Hepatocyte (in vitro differentiated cells): ENCODE measurements at regions not wholly inside any gene's neighbourhood (a gene's known extent, or its start where the extent isn't known, plus 50 kb on each side); places are given as distances from the start of the nearest gene placed in this dataset. TPM values are rescaled to one million over a fixed set of nuclear protein-coding genes. Genes with fewer than 3 reads are reported as not detected.

ENCODE experiments used
- DNase-seq: peaks from one replicate; pipeline ENCODE4 v3.0.0-alpha.2; 2016; ENCODE audit warnings: low spot score
- H2AFZ ChIP-seq: fragments of 200-600 bp; sonication (generic); 2 replicates; pipeline ENCODE4 v1.6.0; 2016; ENCODE audit warnings: antibody characterized with exemption, mild to moderate bottlenecking
- H3K27ac ChIP-seq: fragments of 200-600 bp; sonication (generic); 2 replicates; pipeline ENCODE4 v1.5.1; 2016; ENCODE audit warnings: mild to moderate bottlenecking
- H3K27me3 ChIP-seq: fragments of 200-600 bp; sonication (generic); 2 replicates; pipeline ENCODE4 v1.6.1; 2016
- H3K36me3 ChIP-seq: fragments of 200-600 bp; sonication (generic); replicated peaks from 2 replicates; pipeline ENCODE4 v1.5.1; 2016; ENCODE audit warnings: low read depth; ENCODE audit not compliant: insufficient read depth
- H3K4me1 ChIP-seq: fragments of 200-600 bp; sonication (generic); 2 replicates; pipeline ENCODE4 v1.5.1; 2016; ENCODE audit warnings: mild to moderate bottlenecking, moderate library complexity; ENCODE audit not compliant: insufficient read depth
- H3K4me2 ChIP-seq: fragments of 200-600 bp; sonication (generic); 2 replicates; pipeline ENCODE4 v1.6.0; 2016
- H3K4me3 ChIP-seq: fragments of 200-600 bp; sonication (generic); 2 replicates; pipeline ENCODE4 v1.5.1; 2016; ENCODE audit warnings: mild to moderate bottlenecking
- H3K79me2 ChIP-seq: fragments of 200-600 bp; sonication (generic); 2 replicates; pipeline ENCODE4 v1.6.0; 2017; ENCODE audit warnings: mild to moderate bottlenecking
- H3K9me2 ChIP-seq: fragments of 200-600 bp; sonication (generic); replicated peaks from 2 replicates; pipeline ENCODE4 v1.6.0; 2017; ENCODE audit warnings: mild to moderate bottlenecking; ENCODE audit not compliant: insufficient read depth
- H3K9me3 ChIP-seq: fragments of 200-600 bp; sonication (generic); 2 replicates; pipeline ENCODE4 v1.5.1; 2016; ENCODE audit warnings: low read depth, mild to moderate bottlenecking
- H4K20me1 ChIP-seq: fragments of 200-600 bp; sonication (generic); 2 replicates; pipeline ENCODE4 v1.6.0; 2016; ENCODE audit warnings: mild to moderate bottlenecking; ENCODE audit not compliant: insufficient read depth, poor library complexity, severe bottlenecking
- CTCF ChIP-seq: fragments of 200-600 bp; sonication (generic); IDR thresholded peaks from 2 replicates; pipeline ENCODE4 v1.5.1; 2016; ENCODE audit warnings: antibody characterized with exemption, mild to moderate bottlenecking; ENCODE audit not compliant: poor library complexity
- EZH2 ChIP-seq: fragments of 200-600 bp; sonication (generic); IDR thresholded peaks from 2 replicates; pipeline ENCODE4 v1.6.1; 2016; ENCODE audit warnings: antibody characterized with exemption, mild to moderate bottlenecking, borderline replicate concordance
- EZH2phosphoT487 ChIP-seq: fragments of 200-600 bp; sonication (generic); IDR thresholded peaks from one replicate; pipeline ENCODE4 v1.6.1; 2018; ENCODE audit warnings: antibody characterized with exemption, mild to moderate bottlenecking, low read depth, moderate library complexity; ENCODE audit not compliant: unreplicated experiment, severe bottlenecking
- WGBS: methylation state at CpG from one replicate; pipeline ENCODE4 v1.1.6; 2016; ENCODE audit warnings: low lambda C conversion rate; ENCODE audit errors: missing lambda C conversion rate; 5-methylcytosine and 5-hydroxymethylcytosine counted together
- small RNA-seq: library from RNA; depleted of rRNA; stranded (forward); fragments of <200 nt; gene quantifications from one replicate; pipeline ENCODE3, GENCODE V24; 2014

- Histone ChIP-seq H3K4me2 (no peak overlapping the region), H4K20me1 (no peaks in the 10 kb centered on the region)
These were observed 58.0 kb upstream of the KRAS start for GRCh38 chr12:25308756-25309155.

GRCh38 chr12:25307818-25308217, 57.1 kb upstream of the KRAS start:
- no peak for TF ChIP-seq CTCF
- TF ChIP-seq EZH2: no peak
- TF ChIP-seq EZH2phosphoT487: no peak
- Histone ChIP-seq H3K27me3 (no peaks in the 10 kb centered on the region), H3K4me1 (no peaks in the 10 kb centered on the region), H2AFZ (no peak overlapping the region), H3K27ac (no peak overlapping the region), H4K20me1 (no peaks in the 10 kb centered on the region), H3K9me2 (no peaks in the 10 kb centered on the region), H3K36me3 (no peaks in the 10 kb centered on the region), H3K9me3 (no peaks in the 10 kb centered on the region), H3K4me2 (no peak overlapping the region), H3K4me3 (no peak overlapping the region), H3K79me2 (no peaks in the 10 kb centered on the region)
- no peak for DNase-seq
- 74% methylated on average over 1 of the region's 1 CpG for WGBS

More at GRCh38 chr12:25308756-25309155, 58.0 kb upstream of the KRAS start:
- Histone ChIP-seq H3K27me3 (no peaks in the 10 kb centered on the region), H2AFZ (no peak overlapping the region), H3K79me2 (no peaks in the 10 kb centered on the region), H3K36me3 (no peaks in the 10 kb centered on the region), H3K9me3 (no peaks in the 10 kb centered on the region), H3K4me1 (no peaks in the 10 kb centered on the region), H3K4me3 (no peak overlapping the region), H3K27ac (no peak overlapping the region), H3K9me2 (no peaks in the 10 kb centered on the region)
- no peak for TF ChIP-seq EZH2phosphoT487
- TF ChIP-seq EZH2: no peak
- TF ChIP-seq CTCF: no peak
- no peak for DNase-seq
- WGBS: 97% methylated on average over 1 of the region's 1 CpG

GRCh38 chr12:25301798-25302197, 51.1 kb upstream of the KRAS start:
- H2AFZ ChIP-seq: no peak overlapping the region
- no peaks in the 10 kb centered on the region for H3K4me1 ChIP-seq
- no peaks in the 10 kb centered on the region for H3K9me3 ChIP-seq
- H3K27me3 ChIP-seq: no peaks in the 10 kb centered on the region
- H3K9me2 ChIP-seq: no peaks in the 10 kb centered on the region
- WGBS: 78% methylated on average over 3 of the region's 3 CpGs
- DNase-seq: no peak
- no peaks in the 10 kb centered on the region for H4K20me1 ChIP-seq
- H3K27ac ChIP-seq: no peak overlapping the region
- H3K4me3 ChIP-seq: no peak overlapping the region
- H3K4me2 ChIP-seq: no peak overlapping the region
- H3K79me2 ChIP-seq: no peaks in the 10 kb centered on the region
- H3K36me3 ChIP-seq: no peaks in the 10 kb centered on the region
- TF ChIP-seq EZH2phosphoT487: no peak
- no peak for TF ChIP-seq CTCF
- TF ChIP-seq EZH2: no peak

Small RNA genes in the stretch of these regions (small RNA-seq; reads per million reads assigned to genes)
- gene AC092451.1 (not detected), gene RNU4-67P (not detected)
